GM18873 (cell line): ENCODE measurements at regions not wholly inside any gene's neighbourhood (a gene's known extent, or its start where the extent isn't known, plus 50 kb on each side); places are given as distances from the start of the nearest gene placed in this dataset.

Experiments
- ATAC-seq: cut with Tn5 transposase; IDR thresholded peaks from one replicate; pipeline ENCODE4 v1.9.1; 2021; ENCODE audit warnings: mild to moderate bottlenecking, moderate library complexity, moderate number of reproducible peaks; ENCODE audit not compliant: unreplicated experiment, low FRiP score

DNA sequence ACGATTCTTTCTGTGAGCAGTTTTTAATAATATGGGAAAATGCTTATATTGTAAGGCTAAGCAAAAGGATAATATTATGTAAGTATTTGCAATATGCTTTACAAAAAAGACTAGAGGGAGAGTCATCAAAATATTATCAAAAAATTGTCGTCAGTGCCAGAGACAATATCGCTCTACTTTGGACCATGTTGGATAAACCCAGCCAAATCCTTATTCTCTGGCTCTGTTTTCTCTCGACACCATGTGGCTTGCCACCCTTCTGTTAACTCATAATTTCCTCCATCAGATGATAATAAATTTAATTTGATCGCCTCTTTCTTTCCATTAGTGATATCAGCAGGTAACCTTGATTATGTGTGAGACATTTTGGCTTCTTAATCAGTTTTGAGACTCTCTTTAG, 129.9 kb downstream of the CDC42EP3 start:
- no peak for ATAC-seq

DNA sequence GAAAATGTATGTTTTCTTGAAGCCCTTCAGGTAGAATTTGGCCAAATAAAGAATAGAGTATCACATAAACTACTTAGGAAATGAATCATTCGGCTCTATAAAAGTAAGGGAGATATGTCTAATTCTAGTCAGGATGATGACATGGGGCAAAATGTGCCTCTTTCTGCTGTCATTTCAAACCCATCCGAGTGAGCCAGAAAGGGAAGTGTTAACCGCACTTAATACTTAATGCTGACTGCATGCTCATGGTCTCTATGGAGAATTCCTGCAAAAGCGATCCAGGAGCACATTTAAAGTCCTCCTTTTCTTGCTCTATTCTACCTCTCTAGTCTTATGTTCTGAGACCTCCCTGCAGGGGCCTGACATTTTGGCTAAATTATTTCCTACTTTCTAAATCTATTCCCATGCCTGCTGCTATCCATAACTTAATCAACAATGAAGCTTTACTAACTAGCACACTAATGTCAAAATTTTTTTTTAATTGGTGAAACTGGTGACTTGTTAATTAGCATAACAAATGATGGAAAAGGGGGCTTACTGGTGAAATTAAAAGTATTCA, 127.4 kb downstream of the CDC42EP3 start:
- no peak for ATAC-seq

DNA sequence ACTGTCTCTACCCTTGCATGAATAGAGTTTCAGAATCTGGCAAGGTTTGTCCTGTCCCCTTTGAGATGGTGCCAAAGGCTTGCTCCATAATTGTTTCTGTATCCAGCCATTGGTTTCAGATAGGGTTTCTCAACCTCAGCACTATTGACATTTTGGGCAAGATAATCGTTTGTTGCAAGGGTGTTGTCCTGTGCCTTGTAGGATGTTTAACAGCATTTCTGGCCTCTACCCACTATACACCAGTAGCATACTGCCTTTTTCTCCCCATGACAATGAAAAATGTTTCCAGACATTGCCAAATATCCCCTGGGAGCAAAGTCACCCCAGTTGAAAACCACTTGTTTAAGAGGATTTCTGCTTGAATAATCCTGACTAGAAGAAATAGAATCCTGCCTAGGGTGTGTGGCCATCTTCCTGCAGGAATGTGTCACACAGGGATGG, 126.8 kb downstream of the CDC42EP3 start:
- no peak for ATAC-seq

DNA sequence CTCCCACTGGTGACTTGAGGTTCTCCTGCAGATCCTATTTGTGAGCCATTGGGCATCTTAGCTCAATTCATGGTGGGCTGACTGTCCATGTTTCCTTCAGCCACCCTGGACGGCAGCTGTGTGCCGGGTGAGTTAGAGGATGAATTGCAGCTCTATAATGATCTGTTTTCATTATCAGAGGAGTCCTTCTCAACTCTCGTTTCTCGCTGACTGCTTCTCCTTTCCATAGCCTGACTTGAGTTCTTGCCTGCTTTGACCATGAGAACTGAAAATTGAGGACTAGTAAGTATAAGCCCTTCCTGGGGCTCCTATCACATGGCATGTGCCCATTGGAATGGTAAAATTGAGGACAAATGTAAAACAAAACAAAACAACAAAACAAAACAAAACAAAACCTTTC, 121.8 kb downstream of the CDC42EP3 start:
- ATAC-seq: peak; percentile 53

DNA sequence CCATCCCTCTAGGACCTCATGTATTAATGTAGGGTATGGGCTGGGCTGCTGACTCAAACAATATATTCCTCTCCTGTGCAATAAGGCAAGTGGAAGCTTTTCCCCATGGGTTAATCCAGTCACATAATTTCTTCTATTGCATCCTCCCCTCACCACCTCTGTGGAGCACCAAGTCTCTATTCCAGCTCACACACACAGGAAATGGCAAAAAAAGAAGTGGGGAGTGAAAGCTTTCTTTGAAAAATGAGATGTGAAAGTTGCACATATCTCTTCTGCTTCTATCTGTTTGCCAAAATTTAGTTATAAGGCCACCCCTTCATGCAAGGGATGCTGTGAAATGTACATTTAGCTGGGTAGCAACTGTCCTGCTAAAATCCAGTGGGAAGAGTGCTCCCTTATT, 121.3 kb downstream of the CDC42EP3 start:
- ATAC-seq: no peak

DNA sequence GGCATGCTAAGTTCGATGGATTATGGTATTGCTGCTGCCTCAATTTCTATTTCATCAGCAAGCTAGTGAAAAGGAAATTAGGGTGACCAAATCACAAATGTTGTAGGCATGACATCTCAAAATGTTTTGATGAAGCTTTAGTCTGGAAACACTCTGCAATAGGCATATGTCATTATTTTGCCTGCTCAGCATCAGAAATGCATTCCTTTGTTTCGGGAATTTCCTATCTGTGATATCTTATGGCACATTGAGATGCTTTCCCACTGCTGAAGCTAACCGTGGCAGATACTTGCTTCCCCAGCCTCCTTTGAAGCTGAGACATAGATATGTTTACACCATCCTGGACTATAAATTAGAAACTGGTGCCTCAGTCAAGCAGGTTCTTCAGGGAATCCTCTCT, 119.7 kb downstream of the CDC42EP3 start:
- no peak for ATAC-seq

DNA sequence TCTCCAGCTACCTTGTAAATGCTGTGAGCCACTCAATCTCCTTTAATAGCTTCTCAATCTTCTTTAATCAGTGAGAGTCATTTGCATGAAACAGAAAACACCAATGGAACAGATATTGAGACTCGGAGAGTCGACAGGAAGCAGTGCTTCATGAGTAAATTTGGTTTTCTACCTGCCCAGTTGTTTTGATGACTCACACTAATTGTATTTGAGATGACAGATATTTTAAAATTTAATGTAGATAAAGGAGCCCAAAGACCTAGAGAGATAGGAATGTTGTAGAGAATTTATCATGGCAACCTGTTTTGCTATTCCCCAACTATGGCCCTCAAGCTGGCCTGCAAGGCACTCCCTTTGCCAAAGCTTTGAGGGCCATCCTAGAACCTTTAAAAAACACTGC, 119.1 kb downstream of the CDC42EP3 start:
- ATAC-seq: no peak

DNA sequence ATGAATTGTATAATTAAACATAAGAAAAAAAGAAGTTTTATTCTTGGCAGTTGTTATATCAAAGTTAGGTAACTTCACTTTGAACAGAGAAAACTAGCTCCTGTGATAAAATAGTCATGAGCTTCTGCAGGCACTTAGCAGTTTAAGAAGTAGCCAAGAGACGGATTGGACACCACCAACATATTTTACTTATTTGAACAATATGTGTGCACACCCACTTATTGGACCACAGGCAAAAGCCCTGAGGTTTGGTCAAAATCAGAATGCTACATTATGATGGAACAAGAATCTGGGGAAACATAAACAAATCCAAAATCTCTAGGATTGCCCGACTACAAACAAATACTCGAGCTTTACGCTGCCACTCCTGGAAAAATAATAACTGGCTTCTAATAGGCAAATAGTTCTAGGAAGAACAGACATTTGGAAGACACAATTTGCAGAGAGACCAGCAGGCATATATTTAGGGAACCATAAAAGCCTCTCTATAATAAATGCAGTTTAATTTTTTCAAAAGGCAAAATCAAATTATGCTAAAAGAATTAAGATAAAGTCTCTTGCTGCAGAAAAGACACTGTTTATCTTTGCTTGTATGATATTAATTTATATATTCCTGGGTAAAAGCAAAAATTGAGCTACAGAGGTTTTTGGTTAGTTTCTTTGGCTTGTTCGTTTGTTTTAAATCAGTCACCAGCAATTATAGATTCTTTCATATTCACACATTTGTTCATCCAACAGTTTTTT, 117.9 kb downstream of the CDC42EP3 start:
- ATAC-seq: no peak

DNA sequence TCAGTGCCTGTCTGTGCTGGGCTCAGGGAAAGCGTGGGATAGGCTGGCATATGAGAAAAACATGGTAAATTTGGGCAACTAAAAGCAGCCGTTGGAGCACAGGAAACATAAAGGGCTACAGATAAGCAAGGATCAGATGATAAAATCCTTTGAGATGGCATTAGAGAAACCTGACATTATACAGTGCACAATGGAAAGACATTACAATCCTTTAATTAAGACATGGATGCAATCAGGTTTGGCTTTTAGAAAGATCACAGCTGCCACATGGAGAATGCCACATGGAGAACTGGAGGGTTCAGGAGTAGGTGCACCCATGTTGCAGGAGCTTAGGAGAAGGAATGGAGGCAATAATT, 117.3 kb downstream of the CDC42EP3 start:
- ATAC-seq: no peak

DNA sequence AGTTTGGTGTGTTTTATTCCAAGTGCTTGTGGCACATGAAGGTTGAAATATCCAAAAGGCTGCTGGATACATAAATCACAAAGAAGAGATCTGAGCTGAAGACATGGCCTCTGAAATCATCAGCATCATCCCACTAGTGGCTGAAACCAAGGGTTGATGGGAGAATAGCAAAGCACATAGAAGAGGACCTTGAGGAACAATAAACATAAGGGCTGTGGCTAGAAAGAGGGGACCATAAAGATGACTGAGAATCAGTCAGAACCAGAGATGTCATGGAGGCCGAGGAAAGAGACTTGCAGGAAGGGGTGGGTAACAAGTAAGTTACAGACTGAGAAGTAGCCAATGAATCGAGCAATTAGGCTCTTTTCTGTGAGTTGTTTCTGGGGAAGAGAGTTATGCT, 116.8 kb downstream of the CDC42EP3 start:
- no peak for ATAC-seq

DNA sequence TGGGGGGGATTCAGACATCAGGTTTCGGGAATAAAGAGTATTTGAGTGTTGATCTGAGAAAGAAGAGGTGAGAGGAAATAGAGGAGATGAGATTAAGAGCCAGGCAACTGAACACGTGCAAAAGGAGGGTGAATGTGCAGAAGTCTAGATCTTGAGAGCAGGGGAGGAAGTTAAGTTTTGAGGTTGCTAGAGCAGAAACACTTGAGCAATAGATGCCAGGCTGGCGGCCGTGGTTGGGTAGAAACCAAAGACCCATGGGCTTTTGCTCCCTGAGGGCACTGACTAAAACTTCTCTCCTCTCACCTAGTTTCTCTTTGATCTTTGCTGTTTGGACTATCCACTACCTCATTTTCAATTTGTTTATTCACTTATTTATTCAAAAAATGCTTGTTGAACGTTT, 116.0 kb downstream of the CDC42EP3 start:
- ATAC-seq: no peak

DNA sequence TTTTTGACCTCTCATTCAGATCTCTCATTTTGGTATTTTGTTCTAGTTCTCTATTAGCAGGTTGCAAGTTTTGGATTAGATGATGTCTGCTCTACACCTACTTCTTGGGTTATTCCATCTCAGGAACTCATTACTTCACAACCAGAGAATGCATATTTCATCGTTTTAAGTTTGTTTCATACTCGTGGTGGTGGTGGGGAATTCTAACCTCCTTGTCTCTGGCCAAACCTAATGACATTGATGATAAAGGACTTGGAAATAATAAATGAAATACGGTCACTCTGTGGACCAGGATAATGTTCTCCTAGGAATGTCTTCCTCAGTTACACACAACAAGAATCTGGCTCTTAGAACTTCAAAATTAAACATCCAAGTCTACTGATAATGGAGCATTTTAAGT, 115.2 kb downstream of the CDC42EP3 start:
- ATAC-seq: no peak

DNA sequence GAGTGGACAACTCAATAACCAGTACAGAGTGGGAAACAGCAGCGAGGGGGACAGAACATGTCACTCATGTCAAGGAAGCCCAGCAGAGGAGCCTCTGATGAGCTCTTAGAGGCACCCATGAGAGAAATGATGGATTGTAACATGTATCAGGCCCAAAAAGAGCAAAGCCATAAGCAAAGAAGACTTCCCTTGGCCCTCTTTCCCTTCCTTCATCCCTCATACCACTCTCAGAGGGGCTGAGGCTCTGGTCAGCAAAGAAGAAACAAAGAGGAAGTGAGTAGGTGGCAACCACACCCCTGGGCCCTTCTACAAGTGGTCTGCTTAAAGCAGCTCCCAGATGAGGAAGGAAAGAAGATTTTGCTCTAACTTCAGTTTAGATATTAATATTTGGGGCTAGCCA, 112.8 kb downstream of the CDC42EP3 start:
- ATAC-seq: peak; percentile 59

DNA sequence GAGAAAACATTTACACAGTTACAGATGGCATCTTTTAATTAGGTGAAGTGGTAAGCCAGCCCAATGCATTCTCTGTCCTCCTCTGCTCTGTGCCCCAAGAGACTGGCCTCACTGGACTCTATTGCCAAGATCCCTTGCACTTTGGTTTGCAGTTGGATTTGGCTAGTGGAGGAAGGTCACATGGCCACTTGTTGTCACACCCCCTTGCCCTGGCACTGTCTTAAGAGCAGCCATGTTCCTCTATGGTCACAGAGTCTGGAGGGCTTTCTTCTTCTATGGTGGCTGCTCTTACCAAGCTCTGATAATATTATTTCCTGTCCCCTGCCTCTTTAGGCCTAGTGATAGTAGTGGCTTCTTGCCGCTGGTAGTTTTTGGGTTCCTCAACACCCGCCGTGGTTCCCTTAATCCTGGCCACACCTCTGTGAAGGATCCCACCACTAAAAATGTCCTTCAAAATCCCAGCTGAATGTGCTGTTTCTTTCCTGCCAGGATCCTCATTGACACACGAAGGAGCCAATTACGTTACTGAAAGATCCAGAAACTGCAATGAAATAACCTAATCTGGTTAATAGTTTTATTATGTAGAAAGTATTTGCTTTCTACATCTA, 111.1 kb downstream of the CDC42EP3 start:
- no peak for ATAC-seq

DNA sequence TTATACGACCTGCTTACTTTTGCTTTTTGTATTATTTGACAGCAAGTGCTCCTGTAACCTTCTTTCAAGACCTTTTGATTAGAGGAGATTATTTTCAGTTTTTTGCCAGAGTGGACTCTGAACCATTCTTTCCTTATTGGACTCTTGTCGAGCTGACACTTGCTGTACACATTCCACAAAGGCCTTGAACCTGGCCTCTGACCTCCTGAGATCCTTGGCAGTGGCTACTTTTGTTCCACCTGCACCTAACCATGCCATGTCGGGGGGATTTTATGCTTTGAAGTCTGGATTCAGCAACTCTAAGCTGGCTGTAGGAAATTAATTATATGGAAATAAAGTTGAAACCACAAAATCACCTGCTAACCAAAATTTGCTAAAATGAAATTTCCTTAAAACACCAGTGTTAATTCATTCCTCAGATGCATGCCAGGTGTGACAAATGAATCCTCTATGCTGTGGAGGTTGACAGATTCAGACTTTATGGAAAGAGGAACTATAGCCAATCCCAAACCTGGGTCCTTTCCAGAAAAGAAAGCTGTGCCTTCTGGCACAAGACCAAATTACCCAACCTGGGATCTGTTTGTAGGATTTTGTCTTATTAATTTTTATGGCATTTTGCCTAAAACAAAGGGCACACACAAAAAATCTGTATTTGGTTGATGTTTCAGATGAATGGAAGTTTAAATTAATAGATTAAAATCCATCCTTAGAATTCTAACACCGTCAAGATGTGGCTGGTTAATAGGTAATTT, 110.4 kb downstream of the CDC42EP3 start:
- ATAC-seq: no peak

DNA sequence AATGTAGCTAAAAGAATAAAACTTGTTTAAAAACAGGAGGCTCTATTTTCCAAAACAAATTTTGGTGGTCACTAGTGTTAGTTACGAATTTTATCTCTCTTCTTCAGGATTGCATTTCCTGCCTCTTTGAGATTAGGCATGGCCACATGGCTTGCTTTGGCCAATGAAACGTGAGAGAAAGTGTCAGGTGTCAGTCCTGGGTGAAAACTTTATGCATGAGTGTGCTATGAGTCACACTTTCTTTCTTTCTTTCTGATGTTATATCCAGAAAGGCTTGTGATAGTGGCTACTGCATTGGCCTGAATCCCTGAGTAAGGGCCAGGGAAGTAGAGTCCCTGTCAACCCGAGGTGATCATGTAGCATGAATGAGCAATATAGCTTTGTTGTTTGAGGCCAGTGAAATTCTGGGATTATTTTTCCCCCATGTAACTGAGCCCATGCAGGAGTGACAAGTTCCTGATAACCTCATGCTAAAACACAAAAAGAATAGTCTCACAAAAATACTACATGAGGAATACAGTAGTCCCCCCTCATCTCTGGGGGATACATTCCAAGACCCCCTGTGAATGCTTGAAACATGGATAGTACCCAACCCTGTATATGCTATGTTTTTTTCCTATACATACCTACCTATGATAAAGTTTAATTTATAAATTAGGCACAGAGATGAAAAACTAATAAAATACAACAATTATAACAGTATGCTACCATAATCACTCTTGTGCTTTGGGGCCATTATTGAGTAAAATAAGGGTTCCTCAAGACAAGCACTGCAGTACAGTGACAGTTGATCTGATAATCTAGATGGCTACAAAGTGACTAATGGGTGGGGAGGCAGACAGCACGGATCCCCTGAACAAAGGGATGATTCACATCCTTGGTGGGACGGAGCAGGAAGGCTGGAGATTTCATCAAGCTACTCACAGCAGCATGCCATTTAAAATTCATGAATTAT, 109.5 kb downstream of the CDC42EP3 start:
- ATAC-seq: peak; percentile 48

DNA sequence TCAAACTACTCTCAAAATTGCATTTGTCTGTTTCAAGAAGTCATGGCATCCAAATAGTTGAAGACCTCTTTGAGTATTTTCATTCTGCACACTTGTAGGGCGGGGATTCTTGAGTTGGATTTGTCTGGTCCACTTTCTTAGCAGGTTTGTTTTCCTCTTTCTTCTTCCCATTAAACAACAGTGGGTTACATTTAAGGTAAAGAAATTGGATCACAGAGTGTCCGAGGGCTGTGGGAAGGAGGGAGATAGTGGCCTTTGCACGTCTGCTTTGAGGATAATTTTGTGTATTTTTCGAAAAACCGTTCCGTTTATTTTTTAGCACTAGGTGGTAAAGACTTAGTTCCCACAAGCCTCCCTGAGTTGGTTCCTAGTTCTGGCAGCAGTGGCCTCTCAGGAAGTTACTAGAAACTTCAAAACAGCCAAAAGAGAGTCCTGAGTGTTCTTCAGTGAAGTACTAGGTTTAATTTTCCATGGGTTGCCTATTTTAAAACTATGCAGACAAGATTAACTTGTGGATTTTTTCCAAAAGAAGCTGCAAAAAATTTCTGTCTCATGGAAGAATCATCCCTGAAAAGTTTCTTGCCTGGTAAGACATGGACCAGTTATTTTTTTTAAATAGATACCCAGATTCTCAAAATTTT, 107.9 kb downstream of the CDC42EP3 start:
- ATAC-seq: no peak

DNA sequence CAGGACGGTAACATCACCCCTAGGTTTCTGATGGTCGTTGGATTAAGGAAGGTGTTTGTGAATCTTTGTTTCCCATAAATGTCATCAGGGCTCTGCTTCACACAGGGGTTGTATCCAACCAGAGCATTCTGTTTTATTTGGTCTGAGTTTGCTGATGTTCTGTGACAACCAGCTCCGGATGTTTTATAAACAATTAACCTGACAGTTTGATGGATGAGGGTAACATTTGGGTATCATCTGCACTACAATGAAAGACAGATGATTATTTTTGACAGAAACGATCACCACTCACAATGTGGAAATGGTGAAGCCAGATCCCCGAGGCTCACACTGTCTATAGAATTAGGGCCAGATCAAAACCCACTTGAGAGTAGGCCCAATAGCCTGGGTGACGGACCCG, 107.1 kb downstream of the CDC42EP3 start:
- no peak for ATAC-seq

DNA sequence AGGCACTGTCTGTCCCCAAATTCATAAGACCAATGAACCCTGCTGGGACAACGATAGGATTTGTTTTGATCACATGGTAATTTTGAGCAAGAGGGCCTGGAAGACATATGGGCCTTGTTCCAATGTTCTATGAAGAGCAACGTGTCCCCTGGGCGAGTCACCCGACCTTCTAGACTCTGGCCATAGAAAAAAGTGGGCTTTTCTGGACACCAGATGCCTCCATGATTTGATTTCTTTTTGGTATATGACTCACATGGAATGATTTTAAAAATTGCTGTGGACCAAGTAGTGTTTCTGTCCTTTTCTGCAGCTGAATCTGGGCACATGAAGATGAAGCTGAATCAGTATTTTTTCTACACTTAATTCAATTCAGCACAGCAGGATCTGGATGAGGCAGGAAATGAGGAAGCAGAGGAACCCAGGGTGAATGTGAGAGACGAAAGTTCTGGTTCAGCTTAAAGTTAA, 104.9 kb downstream of the CDC42EP3 start:
- ATAC-seq: no peak

DNA sequence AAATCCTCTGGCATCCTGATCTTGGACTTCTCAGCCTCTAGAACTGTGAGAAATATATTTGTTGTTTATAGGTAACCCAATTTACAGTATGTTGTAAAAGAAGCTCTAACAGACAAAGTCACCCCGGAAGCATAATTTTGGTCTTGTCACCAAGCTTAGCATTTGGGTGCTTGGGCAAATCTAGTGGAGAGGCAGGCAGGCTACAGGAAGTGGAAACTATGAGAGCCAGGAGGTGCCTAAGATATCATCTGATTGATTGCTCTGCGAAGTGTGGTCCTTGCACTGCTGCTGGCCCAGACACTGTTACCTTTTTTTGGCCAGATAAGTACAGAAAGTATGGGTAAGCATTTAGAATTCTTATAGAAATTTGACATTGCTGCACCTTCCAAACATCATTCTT, 102.9 kb downstream of the CDC42EP3 start:
- ATAC-seq: no peak
